Caki2 (cell line): ENCODE measurements at regions not wholly inside any gene's neighbourhood (a gene's known extent, or its start where the extent isn't known, plus 50 kb on each side); places are given as distances from the start of the nearest gene placed in this dataset.

Experiments used
- DNase-seq: peaks from one replicate; pipeline ENCODE4 v3.0.0-alpha.2; 2015; ENCODE audit warnings: low read depth
- in situ Hi-C: cut with HindIII; loops from 2 replicates; pipeline ENCODE4 v1.10.0; 2016; ENCODE audit warnings: low sequenced_read_pairs, low pct_unique_long_range_greater_than_20kb, mixed read lengths

DNA sequence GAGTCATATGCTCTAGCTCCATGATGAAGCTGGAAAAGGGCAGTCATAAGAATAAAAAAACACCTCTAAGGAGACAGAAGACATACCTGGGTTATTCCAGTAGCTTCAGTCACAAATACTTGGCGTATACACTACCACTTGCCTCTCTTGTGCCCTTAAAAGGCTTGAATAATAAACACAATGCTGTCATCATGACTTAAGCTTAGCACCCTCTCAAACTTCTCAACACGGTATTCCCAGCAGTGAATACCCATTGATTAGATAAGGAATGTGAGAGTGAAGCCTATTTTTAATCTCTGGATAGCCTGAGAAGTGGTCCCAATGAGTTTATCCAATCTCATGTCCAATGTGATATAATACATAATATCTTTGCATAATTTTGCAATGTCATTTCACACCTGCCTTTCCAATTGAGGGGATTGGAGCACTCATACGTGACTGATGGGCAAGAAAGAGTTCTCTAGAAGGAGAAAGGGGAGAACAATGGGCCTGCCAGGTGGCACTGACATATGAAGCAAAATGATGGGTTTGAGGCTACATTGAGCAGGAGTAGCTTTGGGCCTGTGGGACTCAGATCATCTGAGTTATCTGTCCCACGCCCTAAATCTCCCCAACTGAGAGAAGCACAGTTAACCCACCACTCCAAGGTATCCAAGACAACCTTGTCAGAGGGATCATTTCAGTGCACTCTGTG is 298.6 kb upstream of the DAB1 start:
- in situ Hi-C loops = no loop called here
- DNase-seq = no peak

DNA sequence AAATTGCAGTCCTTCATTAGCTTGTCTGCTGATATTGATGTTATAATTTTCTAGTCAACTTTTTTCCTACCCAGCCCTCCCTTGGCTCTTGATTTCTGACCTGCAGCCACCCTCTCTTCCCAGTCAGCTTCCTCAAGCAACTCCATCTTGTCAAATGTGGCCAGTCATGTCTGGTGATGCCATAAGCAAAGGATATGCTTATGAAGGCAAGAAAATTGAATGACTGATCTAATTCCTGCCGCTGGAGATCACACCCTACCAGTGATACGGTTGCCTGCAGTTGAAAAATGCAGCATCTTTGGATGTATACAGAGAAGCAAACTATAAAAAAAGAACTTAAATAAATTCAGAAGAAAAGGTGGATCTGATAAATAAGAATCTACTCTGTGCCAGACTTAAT is 297.1 kb upstream of the DAB1 start:
- in situ Hi-C loops = no loop called here
- no peak for DNase-seq

- in situ Hi-C loops = no loop called here
These were observed 295.4 kb upstream of the DAB1 start for GRCh38 chr1:57719274-57719673.

DNA sequence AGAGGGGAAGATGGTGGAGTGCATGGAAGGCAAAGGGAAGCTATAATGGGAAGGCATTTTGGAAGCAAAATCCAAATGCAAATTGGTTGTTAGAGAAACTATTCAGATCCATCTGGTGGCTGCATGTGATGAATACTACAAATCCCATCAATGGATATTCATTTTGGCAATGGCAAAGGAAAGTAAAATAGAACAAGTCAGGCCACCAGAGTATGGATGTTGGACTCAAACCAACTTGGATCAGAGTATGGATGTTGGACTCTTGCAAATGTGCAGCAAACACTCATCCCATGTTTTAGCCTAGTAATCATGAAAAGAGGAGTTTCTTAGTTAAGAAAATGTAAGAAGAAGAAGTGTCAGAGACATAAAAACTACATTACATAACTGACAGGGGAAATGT is 289.6 kb upstream of the DAB1 start:
- in situ Hi-C loops = no loop called here
- no peak for DNase-seq

More at GRCh38 chr1:57719274-57719673, 295.4 kb upstream of the DAB1 start:
- no peak for DNase-seq

- DNase-seq = no peak
- in situ Hi-C loops = no loop called here
These were observed 289.0 kb upstream of the DAB1 start for GRCh38 chr1:57712846-57713245.

- no peak for DNase-seq
- in situ Hi-C loops = no loop called here
These were observed 287.5 kb upstream of the DAB1 start for GRCh38 chr1:57711326-57711725.

DNA sequence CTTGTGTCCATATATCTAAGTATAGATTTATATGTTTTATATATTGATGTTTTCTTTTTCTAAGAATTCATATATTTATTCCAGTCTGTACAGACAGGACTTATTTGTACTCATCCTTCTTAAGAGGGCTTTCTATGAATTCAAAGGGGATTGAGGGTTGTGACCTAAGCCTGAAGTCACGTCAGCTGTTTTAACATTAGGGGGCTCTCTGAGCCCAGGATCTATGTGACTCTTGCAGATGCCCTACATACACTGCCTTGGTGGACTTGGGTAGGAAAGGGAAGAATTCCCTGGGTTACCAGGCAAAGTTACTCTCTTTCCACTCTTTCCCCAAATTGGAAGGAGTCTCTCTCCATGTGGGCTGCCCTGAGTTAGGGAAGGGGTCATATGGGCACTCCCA is 283.8 kb upstream of the DAB1 start:
- in situ Hi-C loops = no loop called here
- no peak for DNase-seq

DNA sequence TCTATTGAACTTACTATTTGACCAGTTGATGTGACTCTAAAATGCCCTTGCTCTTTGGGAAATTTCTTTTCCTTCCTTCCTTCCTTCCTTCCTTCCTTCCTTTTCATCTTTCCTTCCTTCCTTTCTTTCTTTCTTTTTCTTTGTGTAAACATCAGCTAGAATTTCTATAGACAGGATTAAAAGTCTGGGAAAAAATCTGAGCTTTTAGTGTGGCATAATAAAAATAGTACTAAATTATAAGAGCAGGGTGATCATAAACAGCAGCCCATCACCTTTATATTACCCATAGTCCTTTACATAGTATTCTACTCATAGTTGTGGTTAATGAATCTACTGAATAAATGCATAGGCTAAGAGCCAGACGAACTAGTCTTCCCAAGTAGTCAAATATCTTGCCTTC is 281.0 kb upstream of the DAB1 start:
- in situ Hi-C loops = no loop called here
- no peak for DNase-seq

DNA sequence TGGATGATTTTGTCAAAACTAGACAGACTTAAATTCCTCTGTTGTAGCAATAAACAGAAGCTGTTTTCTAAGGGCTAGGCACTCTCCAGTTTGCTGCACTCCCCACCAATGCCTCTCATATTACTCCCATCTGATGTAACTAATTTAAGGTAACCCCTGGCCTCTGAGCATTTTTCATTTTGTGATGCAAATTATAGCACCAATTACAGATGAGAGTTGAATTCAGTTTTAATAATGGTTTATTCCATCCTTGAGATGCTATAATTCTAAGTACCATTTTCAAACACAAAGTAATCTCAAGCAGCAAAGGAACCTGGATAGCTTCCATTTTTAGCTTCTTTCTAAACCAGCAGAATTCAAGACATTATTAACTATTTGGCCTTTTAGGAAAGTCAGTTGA is 280.4 kb upstream of the DAB1 start:
- no peak for DNase-seq
- in situ Hi-C loops = no loop called here

- in situ Hi-C loops = no loop called here
- DNase-seq = no peak
These were observed 273.0 kb upstream of the DAB1 start for GRCh38 chr1:57696904-57697303.

DNA sequence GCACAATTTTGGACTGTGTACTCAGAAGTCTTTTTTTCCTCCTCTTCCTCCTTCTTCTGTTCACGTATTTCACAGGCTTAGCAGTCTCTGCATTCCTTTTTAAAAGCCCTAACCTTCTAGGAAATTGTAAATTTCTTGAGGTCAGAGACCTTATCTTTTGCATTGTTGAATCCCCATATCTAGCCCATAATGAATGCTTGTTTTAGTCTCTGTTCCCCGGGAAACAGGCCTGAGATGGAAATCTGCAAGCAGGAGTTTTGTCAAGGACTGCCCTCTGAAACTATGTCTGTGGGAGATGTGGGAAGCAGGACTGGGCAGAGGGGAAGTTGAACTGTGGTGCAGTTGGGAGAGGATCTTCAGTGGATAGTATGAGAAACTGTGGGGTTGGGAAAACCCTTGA is 272.2 kb upstream of the DAB1 start:
- no peak for DNase-seq
- in situ Hi-C loops = no loop called here

- DNase-seq = no peak
- in situ Hi-C loops = no loop called here
These were observed 262.4 kb upstream of the DAB1 start for GRCh38 chr1:57686306-57686705.

- in situ Hi-C loops = no loop called here
- DNase-seq = no peak
These were observed 259.4 kb upstream of the DAB1 start for GRCh38 chr1:57683037-57683942.

DNA sequence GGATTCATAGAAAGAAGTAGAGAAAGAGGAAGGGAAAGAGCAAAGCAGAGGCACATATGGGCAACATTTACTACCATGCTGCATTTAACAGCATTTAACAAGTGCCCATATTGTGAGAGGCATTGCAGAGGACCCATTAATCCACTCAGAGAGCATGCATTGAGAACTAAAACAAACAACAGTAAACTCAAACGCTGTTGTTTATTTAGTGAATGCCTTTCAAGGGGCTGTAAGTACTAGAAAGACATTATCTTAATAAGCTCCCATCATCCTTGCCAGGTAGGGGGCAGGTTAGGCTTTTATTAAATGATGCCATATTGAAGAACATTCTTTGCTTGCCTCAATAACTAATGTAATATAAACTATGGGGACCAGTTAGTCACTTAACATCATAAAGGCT is 254.3 kb upstream of the DAB1 start:
- in situ Hi-C loops = no loop called here
- no peak for DNase-seq

GRCh38 chr1:57675776-57676175 is 251.9 kb upstream of the DAB1 start:
- in situ Hi-C loops = no loop called here
- no peak for DNase-seq

- in situ Hi-C loops = no loop called here
- DNase-seq = no peak
These were observed 250.9 kb upstream of the DAB1 start for GRCh38 chr1:57674801-57675200.

DNA sequence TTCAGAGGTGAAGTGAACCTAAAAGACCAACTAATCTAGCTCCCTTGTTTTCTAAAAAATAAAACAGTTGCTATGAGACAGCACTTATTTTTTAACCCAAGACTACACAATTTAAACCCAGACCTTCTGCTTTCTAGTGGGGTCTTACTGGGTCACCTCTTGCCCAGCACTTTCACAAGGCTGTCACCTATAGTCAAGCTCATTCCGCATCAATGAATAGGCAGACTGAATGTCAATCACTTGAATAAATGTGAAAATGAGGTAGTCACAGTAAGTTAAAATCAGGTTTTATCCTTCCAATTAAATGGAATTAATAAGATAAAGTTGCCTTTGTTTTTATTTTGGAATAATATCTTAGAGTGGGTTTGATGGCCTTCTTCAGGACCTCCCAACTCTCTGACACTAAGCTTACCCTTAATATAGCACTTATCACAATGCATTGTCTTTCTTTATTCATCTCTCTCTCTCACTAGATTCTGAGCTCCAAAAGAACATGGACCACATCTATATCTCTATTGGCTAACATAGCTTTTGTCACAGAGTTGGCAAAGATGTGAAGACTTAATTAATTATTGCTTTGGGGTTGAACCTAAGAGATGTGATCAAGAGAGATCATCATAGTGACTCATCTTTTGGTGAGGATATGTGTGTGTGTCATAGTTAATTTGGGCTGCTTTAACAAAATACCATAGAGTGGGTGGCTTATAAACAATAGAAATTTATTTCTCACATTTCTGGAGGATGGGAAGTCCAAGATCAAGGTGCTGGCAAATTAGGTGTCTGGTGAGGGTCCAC is 248.7 kb upstream of the DAB1 start:
- in situ Hi-C loops = no loop called here
- DNase-seq = no peak

DNA sequence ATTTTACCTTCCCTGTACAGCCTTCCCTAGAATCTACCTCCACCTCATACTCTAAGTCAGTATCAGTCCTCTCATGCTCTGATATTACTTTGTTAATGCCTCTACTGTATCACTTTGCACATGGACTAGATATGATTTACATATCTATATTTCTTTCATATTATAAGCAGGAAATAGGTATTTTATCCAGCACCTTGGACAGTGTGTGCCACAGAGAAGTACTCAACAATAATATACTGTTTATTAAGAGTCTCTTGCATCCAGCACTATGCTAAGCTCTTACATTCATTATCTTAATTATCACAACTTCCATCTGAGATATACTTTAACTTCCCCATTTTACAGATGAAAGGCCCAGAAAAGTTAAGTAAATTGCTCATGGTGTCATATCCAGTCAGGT is 247.9 kb upstream of the DAB1 start:
- in situ Hi-C loops = no loop called here

GRCh38 chr1:57659804-57660203 is 235.9 kb upstream of the DAB1 start:
- in situ Hi-C loops = no loop called here

More for the DNA sequence above, 247.9 kb upstream of the DAB1 start:
- DNase-seq = no peak

More at GRCh38 chr1:57659804-57660203, 235.9 kb upstream of the DAB1 start:
- DNase-seq = no peak
